Esophagus muscularis mucosa (tissue), 4 donors: ENCODE measurements at regions not wholly inside any gene's neighbourhood (a gene's known extent, or its start where the extent isn't known, plus 50 kb on each side); places are given as distances from the start of the nearest gene placed in this dataset.
"Not testable (repeated sequence)": the region's sequence is repeated elsewhere in the genome, so short reads cannot be mapped to it uniquely, and the experiment has no call there.

Experiments used
- DNase-seq: peaks from one replicate; pipeline ENCODE4 v3.0.0-alpha.2; 2017; ENCODE audit errors: extremely low spot score
- H3K27ac ChIP-seq, 4 donors: fragments of 200-600 bp; sonication (generic); replicated peaks in 1 of 4; 1 replicate in 3 of 4; 2 replicates in 1 of 4; pipeline ENCODE4 v1.5.1; 2016 to 2019; ENCODE audit warnings: mild to moderate bottlenecking in 1 of 4
- H3K27me3 ChIP-seq, 4 donors: fragments of 200-600 bp; sonication (generic); one replicate each; pipeline versions ENCODE4 v1.5.1 to v1.6.0; 2016 to 2019
- H3K36me3 ChIP-seq, 4 donors: fragments of 200-600 bp; sonication (generic); one replicate each; pipeline ENCODE4 v1.5.1; 2016 to 2019
- H3K4me1 ChIP-seq, 4 donors: fragments of 200-600 bp; sonication (generic); one replicate each; pipeline ENCODE4 v1.5.1; 2016 to 2019
- H3K4me3 ChIP-seq, 4 donors: fragments of 200-600 bp; sonication (generic); 1 replicate in 2 of 4; 2 replicates in 2 of 4; pipeline ENCODE4 v1.5.1; 2016 to 2019; ENCODE audit warnings: mild to moderate bottlenecking in 4 of 4, moderate library complexity in 1 of 4
- H3K9me3 ChIP-seq, 4 donors: fragments of 200-600 bp; sonication (generic); 1 replicate in 3 of 4; 2 replicates in 1 of 4; pipeline ENCODE4 v1.5.1; 2016 to 2019
- EP300 ChIP-seq: sonication (generic); formaldehyde crosslinking; IDR thresholded peaks from one replicate; pipeline ENCODE4 v1.6.1; 2017; ENCODE audit warnings: antibody characterized with exemption
- POLR2A ChIP-seq: fragments of 450-650 bp; IDR thresholded peaks from one replicate; pipeline ENCODE4 v1.6.1; 2017; ENCODE audit warnings: antibody characterized with exemption, moderate library complexity, mild to moderate bottlenecking, low read depth
- POLR2AphosphoS5 ChIP-seq, 2 donors: sonication (generic); formaldehyde crosslinking; IDR thresholded peaks; one replicate each; pipeline ENCODE4 v1.6.1; 2017; ENCODE audit warnings: antibody characterized with exemption in 2 of 2
- WGBS: methylation state at CpG from one replicate; pipeline ENCODE4 v1.1.5; 2018; 5-methylcytosine and 5-hydroxymethylcytosine counted together
- intact Hi-C: fragments of 100-400 bp; cut with DNase I; formaldehyde crosslinking; loops from one replicate; pipeline ENCODE4 v1.15.1; 2023
- TF ChIP-seq, protein P1 (sequence below), 3 experiments: fragments of 200-600 bp in 2 of 3; fragments of 450-650 bp in 1 of 3; sonication (generic) in 2 of 3; IDR thresholded peaks; one replicate each; pipeline ENCODE4 v1.5.1; 2017 to 2019; ENCODE audit warnings: antibody characterized with exemption in 3 of 3, mild to moderate bottlenecking in 2 of 3, moderate library complexity in 1 of 3

DNA sequence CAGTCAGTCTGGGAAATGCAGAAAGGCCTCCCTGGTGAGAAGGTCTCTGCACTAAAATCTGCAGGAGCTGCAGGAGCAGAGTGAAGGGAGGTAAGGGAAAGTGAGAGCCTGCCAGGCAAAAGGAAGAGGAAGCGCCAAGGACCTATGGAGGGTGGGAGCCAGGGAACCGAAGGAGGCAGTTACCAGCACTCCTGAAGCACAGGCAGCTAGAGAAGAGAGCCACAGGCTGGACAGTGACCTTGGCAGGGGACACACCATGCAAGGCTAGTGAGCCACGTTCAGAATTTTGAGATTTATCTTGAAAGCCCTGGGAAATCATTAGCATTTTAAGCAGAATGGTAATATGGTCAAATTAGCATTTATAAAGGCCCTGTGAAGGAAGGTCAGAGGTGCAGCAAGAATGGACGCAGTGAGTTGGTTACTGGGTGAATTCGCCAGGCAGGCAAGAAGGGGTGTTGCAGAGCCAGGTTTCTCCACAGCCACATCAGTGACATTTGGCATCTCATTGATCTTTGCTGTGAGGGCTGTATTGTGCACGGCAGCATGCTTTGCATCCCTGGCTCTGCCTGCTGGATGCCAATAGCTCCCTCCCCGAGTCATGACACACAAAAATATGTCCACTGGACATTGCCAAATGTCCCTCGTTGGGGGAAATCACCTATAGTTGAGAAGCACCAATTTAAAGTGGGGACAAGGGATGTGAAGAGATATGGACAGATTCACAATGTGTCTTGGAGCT, 54.7 kb upstream of the LANCL2 start:
- Histone ChIP-seq H3K27ac (no peak overlapping the region), H3K4me3 (no peak overlapping the region), H3K36me3 (no peaks in the 10 kb centered on the region), H3K4me1 (peaks cover 0 to 10% (median 7%) of the 10 kb centered on the region in 4 donors), H3K9me3 (no peaks in the 10 kb centered on the region), H3K27me3 (peaks cover 0 to 4% (median 0%) of the 10 kb centered on the region in 4 donors)
- intact Hi-C loops, result no loop called here
- WGBS, result 85% methylated on average over 8 of the region's 8 CpGs
- DNase-seq, result no peak
- no peak for TF ChIP-seq POLR2AphosphoS5 (IDR thresholded peaks at IDR 0.05)
- no peak for TF ChIP-seq EP300
- TF ChIP-seq, protein P1, sequence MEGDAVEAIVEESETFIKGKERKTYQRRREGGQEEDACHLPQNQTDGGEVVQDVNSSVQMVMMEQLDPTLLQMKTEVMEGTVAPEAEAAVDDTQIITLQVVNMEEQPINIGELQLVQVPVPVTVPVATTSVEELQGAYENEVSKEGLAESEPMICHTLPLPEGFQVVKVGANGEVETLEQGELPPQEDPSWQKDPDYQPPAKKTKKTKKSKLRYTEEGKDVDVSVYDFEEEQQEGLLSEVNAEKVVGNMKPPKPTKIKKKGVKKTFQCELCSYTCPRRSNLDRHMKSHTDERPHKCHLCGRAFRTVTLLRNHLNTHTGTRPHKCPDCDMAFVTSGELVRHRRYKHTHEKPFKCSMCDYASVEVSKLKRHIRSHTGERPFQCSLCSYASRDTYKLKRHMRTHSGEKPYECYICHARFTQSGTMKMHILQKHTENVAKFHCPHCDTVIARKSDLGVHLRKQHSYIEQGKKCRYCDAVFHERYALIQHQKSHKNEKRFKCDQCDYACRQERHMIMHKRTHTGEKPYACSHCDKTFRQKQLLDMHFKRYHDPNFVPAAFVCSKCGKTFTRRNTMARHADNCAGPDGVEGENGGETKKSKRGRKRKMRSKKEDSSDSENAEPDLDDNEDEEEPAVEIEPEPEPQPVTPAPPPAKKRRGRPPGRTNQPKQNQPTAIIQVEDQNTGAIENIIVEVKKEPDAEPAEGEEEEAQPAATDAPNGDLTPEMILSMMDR (IDR thresholded peaks at IDR 0.05), result no peak
- TF ChIP-seq POLR2A, result no peak

DNA sequence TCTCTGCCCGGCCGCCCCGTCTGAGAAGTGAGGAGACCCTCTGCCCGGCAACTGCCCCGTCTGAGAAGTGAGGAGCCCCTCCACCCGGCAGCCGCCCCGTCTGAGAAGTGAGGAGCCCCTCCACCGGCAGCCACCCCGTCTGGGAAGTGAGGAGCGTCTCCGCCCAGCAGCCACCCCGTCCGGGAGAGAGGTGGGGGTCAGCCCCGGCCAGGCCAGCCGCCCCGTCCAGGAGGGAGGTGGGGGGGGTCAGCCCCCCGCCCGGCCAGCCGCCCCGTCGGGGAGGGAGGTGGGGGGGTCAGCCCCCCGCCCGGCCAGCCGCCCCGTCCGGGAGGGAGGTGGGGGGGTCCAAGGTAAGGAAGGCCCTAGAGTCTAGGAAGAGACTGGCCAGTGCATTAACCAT, 53.2 kb upstream of the LANCL2 start:
- H3K36me3 ChIP-seq, H3K27ac ChIP-seq, H3K27me3 ChIP-seq, DNase-seq, H3K4me1 ChIP-seq, intact Hi-C loops, H3K9me3 ChIP-seq, H3K4me3 ChIP-seq: not testable (repeated sequence)
- no CpG with 5 or more reads among the region's 27 CpGs for WGBS

DNA sequence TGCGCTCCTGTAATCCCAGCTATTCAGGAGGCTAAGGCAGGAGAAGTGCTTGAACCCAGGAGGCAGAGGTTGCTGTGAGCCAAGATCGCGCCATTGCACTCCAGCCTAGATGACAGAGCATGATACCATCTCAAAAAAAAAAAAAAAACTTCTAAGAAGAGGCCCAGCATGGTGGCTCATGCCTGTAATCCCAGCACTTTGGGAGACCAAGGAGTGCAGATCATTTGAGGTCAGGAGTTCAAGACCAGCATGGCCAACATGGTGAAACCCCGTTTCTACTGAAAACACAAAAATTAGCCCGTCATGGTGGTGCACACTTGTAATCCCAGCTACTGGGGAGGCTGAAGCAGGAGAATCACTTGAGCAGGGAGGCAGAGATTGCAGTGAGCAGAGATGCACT, 51.5 kb upstream of the LANCL2 start:
- H3K9me3 ChIP-seq, intact Hi-C loops, H3K36me3 ChIP-seq, H3K27ac ChIP-seq, H3K4me1 ChIP-seq, H3K27me3 ChIP-seq, DNase-seq, H3K4me3 ChIP-seq: not testable (repeated sequence)
- WGBS, result 92% methylated on average over 5 of the region's 5 CpGs

DNA sequence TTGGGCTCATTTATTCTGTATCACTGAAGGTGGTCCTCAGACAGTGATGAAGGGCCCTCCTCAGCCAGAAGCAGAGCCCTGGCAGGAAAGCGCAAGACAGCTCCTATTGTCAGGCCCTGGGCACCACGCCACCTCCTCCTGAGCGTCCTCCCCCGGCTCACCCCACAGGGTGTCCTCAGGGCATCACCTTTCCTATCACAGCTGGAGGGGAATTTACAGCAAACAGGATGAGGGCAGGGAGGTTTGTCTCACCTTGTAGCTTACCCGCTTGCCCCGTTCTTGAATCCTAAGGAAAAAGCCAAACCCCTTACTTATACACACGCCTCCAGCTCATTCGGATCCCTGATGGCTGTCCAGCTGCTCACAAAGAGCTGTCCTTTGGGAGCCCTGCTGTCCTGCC, 50.2 kb upstream of the LANCL2 start:
- intact Hi-C loops, result no loop called here
- Histone ChIP-seq H3K4me1 (no peaks in the 10 kb centered on the region), H3K9me3 (no peaks in the 10 kb centered on the region), H3K4me3 (no peak overlapping the region), H3K36me3 (no peaks in the 10 kb centered on the region), H3K27me3 (peaks cover 0 to 9% (median 0%) of the 10 kb centered on the region in 4 donors), H3K27ac (no peak overlapping the region)
- DNase-seq, result no peak
- 76% methylated on average over 8 of the region's 8 CpGs for WGBS
- TF ChIP-seq, protein P1 (IDR thresholded peaks at IDR 0.05), result no peak
- TF ChIP-seq POLR2A, result no peak
- TF ChIP-seq POLR2AphosphoS5 (IDR thresholded peaks at IDR 0.05), result no peak
- no peak for TF ChIP-seq EP300
